ENCODE measurements at regions not wholly inside any gene's neighbourhood (a gene's known extent, or its start where the extent isn't known, plus 50 kb on each side); places are given as distances from the start of the nearest gene placed in this dataset.
"Not testable (repeated sequence)": the region's sequence is repeated elsewhere in the genome, so short reads cannot be mapped to it uniquely, and the experiment has no call there.

- FAIRE-seq, result no peak
- no peak for TF ChIP-seq POLR2A (IDR thresholded peaks at IDR 0.05; ENCODE audit: low read depth, low read length)
- DNase-seq (ENCODE audit: insufficient read length, low spot score), result no peak
Observed at GRCh38 chr4:18722748-18723191, 701.2 kb upstream of the LCORL start.

GRCh38 chr4:18698119-18698883 is 676.7 kb upstream of the LCORL start:
- DNase-seq (ENCODE audit: insufficient read length, low spot score), result no peak
- no peak for TF ChIP-seq POLR2A (IDR thresholded peaks at IDR 0.05; ENCODE audit: low read depth, low read length)
- FAIRE-seq, result no peak

GRCh38 chr4:18695733-18696527 is 674.4 kb upstream of the LCORL start:
- TF ChIP-seq POLR2A (IDR thresholded peaks at IDR 0.05; ENCODE audit: low read depth, low read length), result no peak
- no peak for FAIRE-seq
- no peak for DNase-seq (ENCODE audit: insufficient read length, low spot score)

GRCh38 chr4:18691431-18692200 is 670.1 kb upstream of the LCORL start:
- DNase-seq (ENCODE audit: insufficient read length, low spot score) (no peak), FAIRE-seq (no peak)
- TF ChIP-seq POLR2A (IDR thresholded peaks at IDR 0.05; ENCODE audit: low read depth, low read length), result no peak

GRCh38 chr4:18690291-18690955 is 668.9 kb upstream of the LCORL start:
- DNase-seq (ENCODE audit: insufficient read length, low spot score) (no peak), FAIRE-seq (no peak)
- TF ChIP-seq POLR2A (IDR thresholded peaks at IDR 0.05; ENCODE audit: low read depth, low read length), result no peak

- FAIRE-seq (no peak), DNase-seq (ENCODE audit: insufficient read length, low spot score) (no peak)
- no peak for TF ChIP-seq POLR2A (IDR thresholded peaks at IDR 0.05; ENCODE audit: low read depth, low read length)
Observed at GRCh38 chr4:18689308-18690115, 668.0 kb upstream of the LCORL start.

- not testable (repeated sequence) for FAIRE-seq; DNase-seq (ENCODE audit: insufficient read length, low spot score)
Observed at GRCh38 chr4:18688351-18688750, 666.8 kb upstream of the LCORL start.

- no peak for TF ChIP-seq POLR2A (IDR thresholded peaks at IDR 0.05; ENCODE audit: low read depth, low read length)
- no peak for FAIRE-seq
- no peak for DNase-seq (ENCODE audit: insufficient read length, low spot score)
Observed at GRCh38 chr4:18686338-18687037, 664.9 kb upstream of the LCORL start.

- DNase-seq (ENCODE audit: insufficient read length, low spot score), result no peak
- FAIRE-seq, result no peak
- no peak for TF ChIP-seq POLR2A (IDR thresholded peaks at IDR 0.05; ENCODE audit: low read depth, low read length)
Observed at GRCh38 chr4:18684932-18685331, 663.4 kb upstream of the LCORL start.

GRCh38 chr4:18676526-18676915 is 655.0 kb upstream of the LCORL start:
- no peak for TF ChIP-seq POLR2A (IDR thresholded peaks at IDR 0.05; ENCODE audit: low read depth, low read length)
- no peak for DNase-seq (ENCODE audit: insufficient read length, low spot score)
- FAIRE-seq, result no peak

- FAIRE-seq (no peak), DNase-seq (ENCODE audit: insufficient read length, low spot score) (no peak)
Observed at GRCh38 chr4:18675586-18676525, 654.3 kb upstream of the LCORL start.

More at GRCh38 chr4:18675586-18676525, 654.3 kb upstream of the LCORL start:
- no peak for TF ChIP-seq POLR2A (IDR thresholded peaks at IDR 0.05; ENCODE audit: low read depth, low read length)

Measured in H54 (cell line).